HEK293 (cell line): ENCODE measurements at regions not wholly inside any gene's neighbourhood (a gene's known extent, or its start where the extent isn't known, plus 50 kb on each side); places are given as distances from the start of the nearest gene placed in this dataset.

Experiments
- CTCF ChIA-PET: fragments of 350-600 bp; formaldehyde crosslinking; extraction: SDS; loops from one replicate; lab custom pipeline; 2021; ENCODE audit warnings: antibody characterized with exemption; lab: Yijun Ruan, JAX
- POLR2A ChIA-PET: fragments of 300-600 bp; formaldehyde crosslinking; extraction: SDS; loops from one replicate; lab custom pipeline; 2020; ENCODE audit warnings: antibody characterized with exemption, inconsistent platforms; lab: Yijun Ruan, JAX
- H3K27ac ChIP-seq: fragments of 200-500 bp; sonication (Bioruptor generic); 2 replicates; pipeline ENCODE4 v1.5.1; 2014; ENCODE audit warnings: low read depth, low read length, control low read depth, inconsistent platforms; ENCODE audit errors: extremely low read depth
- H3K36me3 ChIP-seq, 2 experiments: fragments of 200-500 bp in 1 of 2; sonication (Bioruptor generic) in 1 of 2; 1 replicate in 1 of 2; 2 replicates in 1 of 2; pipeline ENCODE4 v1.5.1; 2014 to 2017; ENCODE audit warnings: inconsistent platforms in 2 of 2, low read length in 2 of 2; ENCODE audit not compliant: control insufficient read depth in 2 of 2, insufficient read depth in 1 of 2
- H3K4me1 ChIP-seq: fragments of 200-500 bp; sonication (Bioruptor generic); 2 replicates; pipeline ENCODE4 v1.5.1; 2014; ENCODE audit warnings: mild to moderate bottlenecking, low read length, inconsistent platforms; ENCODE audit not compliant: control insufficient read depth, insufficient read depth
- H3K4me3 ChIP-seq: 2 replicates; pipeline ENCODE4 v1.5.1; 2011; ENCODE audit warnings: low read depth, mild to moderate bottlenecking, control low read depth, low read length, moderate library complexity
- H3K9me3 ChIP-seq: fragments of 200-500 bp; sonication (Bioruptor generic); 2 replicates; pipeline ENCODE4 v1.5.1; 2014; ENCODE audit warnings: low read depth, low read length, inconsistent platforms; ENCODE audit not compliant: control insufficient read depth, insufficient read depth
- BCL11A ChIP-seq: fragments of 450-650 bp; formaldehyde crosslinking; IDR thresholded peaks from 2 replicates; pipeline ENCODE4 v1.5.1; 2016; ENCODE audit warnings: low read depth, missing biosample characterization, missing genetic modification characterization
- MYNN ChIP-seq: fragments of 450-650 bp; formaldehyde crosslinking; IDR thresholded peaks from 2 replicates; pipeline ENCODE4 v1.5.1; 2016; ENCODE audit warnings: missing biosample characterization, missing genetic modification characterization, borderline replicate concordance
- MZF1 ChIP-seq: fragments of 450-650 bp; formaldehyde crosslinking; IDR thresholded peaks from 2 replicates; pipeline ENCODE4 v1.5.1; 2017; ENCODE audit warnings: missing biosample characterization, missing genetic modification characterization, borderline replicate concordance
- PRDM10 ChIP-seq: fragments of 450-650 bp; formaldehyde crosslinking; IDR thresholded peaks from 2 replicates; pipeline ENCODE4 v1.5.1; 2016; ENCODE audit warnings: missing biosample characterization, missing genetic modification characterization
- TSHZ1 ChIP-seq: fragments of 450-650 bp; formaldehyde crosslinking; IDR thresholded peaks from 2 replicates; pipeline ENCODE4 v1.5.1; 2016; ENCODE audit warnings: missing biosample characterization, missing genetic modification characterization, borderline replicate concordance
- WT1 ChIP-seq: fragments of 450-650 bp; formaldehyde crosslinking; IDR thresholded peaks from 2 replicates; pipeline ENCODE4 v1.5.1; 2016; ENCODE audit warnings: missing biosample characterization, missing genetic modification characterization
- ZBTB49 ChIP-seq: fragments of 450-650 bp; formaldehyde crosslinking; IDR thresholded peaks from 2 replicates; pipeline ENCODE4 v1.5.1; 2016; ENCODE audit warnings: missing biosample characterization, missing genetic modification characterization, low read depth
- ZFP69B ChIP-seq: fragments of 450-650 bp; formaldehyde crosslinking; IDR thresholded peaks from 2 replicates; pipeline ENCODE4 v1.5.1; 2016; ENCODE audit warnings: missing biosample characterization, missing genetic modification characterization
- ZNF18 ChIP-seq: fragments of 450-650 bp; formaldehyde crosslinking; IDR thresholded peaks from 2 replicates; pipeline ENCODE4 v1.5.1; 2016; ENCODE audit warnings: missing biosample characterization, missing genetic modification characterization
- ZNF19 ChIP-seq: fragments of 450-650 bp; formaldehyde crosslinking; IDR thresholded peaks from 2 replicates; pipeline ENCODE4; 2016; ENCODE audit warnings: missing biosample characterization, missing genetic modification characterization, low read depth
- ZNF2 ChIP-seq: fragments of 450-650 bp; formaldehyde crosslinking; IDR thresholded peaks from 2 replicates; pipeline ENCODE4 v1.5.1; 2016; ENCODE audit warnings: missing biosample characterization, missing genetic modification characterization
- ZNF354C ChIP-seq: fragments of 450-650 bp; formaldehyde crosslinking; IDR thresholded peaks from 2 replicates; pipeline ENCODE4 v1.5.1; 2016; ENCODE audit warnings: missing biosample characterization, missing genetic modification characterization, low read depth, borderline replicate concordance
- ZNF362 ChIP-seq: fragments of 450-650 bp; formaldehyde crosslinking; IDR thresholded peaks from 2 replicates; pipeline ENCODE4 v1.5.1; 2016; ENCODE audit warnings: missing biosample characterization, missing genetic modification characterization
- ZNF548 ChIP-seq: fragments of 450-650 bp; formaldehyde crosslinking; IDR thresholded peaks from 2 replicates; pipeline ENCODE4 v1.5.1; 2016; ENCODE audit warnings: missing biosample characterization, missing genetic modification characterization
- ZNF654 ChIP-seq: fragments of 450-650 bp; formaldehyde crosslinking; IDR thresholded peaks from 2 replicates; pipeline ENCODE4 v1.5.1; 2016; ENCODE audit warnings: low read depth, missing biosample characterization, missing genetic modification characterization
- ZNF658 ChIP-seq: fragments of 450-650 bp; formaldehyde crosslinking; IDR thresholded peaks from 2 replicates; pipeline ENCODE4; 2016; ENCODE audit warnings: missing biosample characterization, missing genetic modification characterization
- ZSCAN30 ChIP-seq: fragments of 450-650 bp; IDR thresholded peaks from 2 replicates; pipeline ENCODE4 v1.5.1; 2018; ENCODE audit warnings: missing biosample characterization, mild to moderate bottlenecking, missing genetic modification characterization, moderate library complexity

GRCh38 chr7:41007811-41008210 is 695.1 kb downstream of the INHBA start:
- Histone ChIP-seq H3K4me1 (no peaks in the 10 kb centered on the region), H3K27ac (no peak overlapping the region), H3K36me3 (no peaks in the 10 kb centered on the region), H3K9me3 (no peaks in the 10 kb centered on the region), H3K4me3 (no peak overlapping the region)
- POLR2A ChIA-PET = no interaction called here
- no peak for TF ChIP-seq WT1 (tag by site-specific recombination)
- CTCF ChIA-PET = interaction anchor here (0.6 to 0.9 kb wide), 2 partner anchors 28 to 1495 kb away, joined by 3 to 4 read pairs; no protein-coding TSS in a partner anchor

- H3K9me3 ChIP-seq = no peaks in the 10 kb centered on the region
- TF ChIP-seq ZNF2 (tag by site-specific recombination) = no peak
- no peak for TF ChIP-seq ZBTB49
- no peak overlapping the region for H3K4me3 ChIP-seq
- CTCF ChIA-PET = interaction anchor here (0.6 to 0.9 kb wide), 2 partner anchors 29 to 1495 kb away, joined by 3 to 4 read pairs; no protein-coding TSS in a partner anchor
- no peak overlapping the region for H3K27ac ChIP-seq
- POLR2A ChIA-PET = no interaction called here
- H3K4me1 ChIP-seq = no peaks in the 10 kb centered on the region
- H3K36me3 ChIP-seq = no peaks in the 10 kb centered on the region
Measured at GRCh38 chr7:41007351-41007751, 695.5 kb downstream of the INHBA start.

- POLR2A ChIA-PET = no interaction called here
- CTCF ChIA-PET = interaction anchor here (0.6 to 0.9 kb wide), 3 partner anchors 30 to 304 kb away, joined by 3 to 4 read pairs (median 3); no protein-coding TSS in a partner anchor
Measured at GRCh38 chr7:41006306-41006995, 696.4 kb downstream of the INHBA start.

More at GRCh38 chr7:41006306-41006995, 696.4 kb downstream of the INHBA start:
- no peak for TF ChIP-seq ZNF354C (tag by site-specific recombination)
- TF ChIP-seq BCL11A = no peak
- no peak for TF ChIP-seq ZNF19 (tag by site-specific recombination)
- TF ChIP-seq ZFP69B (tag by site-specific recombination) = no peak
- no peak for TF ChIP-seq ZNF658
- TF ChIP-seq ZNF362 (tag by site-specific recombination) = no peak
- no peak for TF ChIP-seq PRDM10 (tag by site-specific recombination)
- no peak for TF ChIP-seq MYNN
- TF ChIP-seq ZNF548 (tag by site-specific recombination) = no peak
- TF ChIP-seq TSHZ1 (tag by site-specific recombination) = no peak
- no peak for TF ChIP-seq ZNF18 (tag by site-specific recombination)
- TF ChIP-seq ZNF654 = no peak
- no peak for TF ChIP-seq ZSCAN30
- TF ChIP-seq MZF1 (tag by site-specific recombination) = no peak
- Histone ChIP-seq H3K4me1 (no peaks in the 10 kb centered on the region), H3K36me3 (no peaks in the 10 kb centered on the region), H3K4me3 (no peak overlapping the region), H3K9me3 (no peaks in the 10 kb centered on the region), H3K27ac (no peak overlapping the region)
